ENCODE measurements at regions not wholly inside any gene's neighbourhood (a gene's known extent, or its start where the extent isn't known, plus 50 kb on each side); places are given as distances from the start of the nearest gene placed in this dataset.
"Not testable (repeated sequence)": the region's sequence is repeated elsewhere in the genome, so short reads cannot be mapped to it uniquely, and the experiment has no call there.

- no peak for TF ChIP-seq CTCF (conservative IDR thresholded peaks at IDR 0.05; ENCODE audit: control insufficient read depth, insufficient read depth, low read depth, low read length)
- no peak for DNase-seq (ENCODE audit: low read depth)
- H3K4me3 ChIP-seq (ENCODE audit: control insufficient read depth, low read depth, low read length): no peak overlapping the region
These were observed 504.5 kb upstream of the GALNTL6 start for GRCh38 chr4:171308661-171309060.

- not testable (repeated sequence) for DNase-seq (ENCODE audit: low read depth); H3K4me3 ChIP-seq (ENCODE audit: control insufficient read depth, low read depth, low read length)
These were observed 515.0 kb upstream of the GALNTL6 start for GRCh38 chr4:171298048-171298718.

GRCh38 chr4:171288816-171289432 is 524.3 kb upstream of the GALNTL6 start:
- TF ChIP-seq CTCF (conservative IDR thresholded peaks at IDR 0.05; ENCODE audit: control insufficient read depth, insufficient read depth, low read depth, low read length): no peak
- H3K4me3 ChIP-seq (ENCODE audit: control insufficient read depth, low read depth, low read length): no peak overlapping the region
- no peak for DNase-seq (ENCODE audit: low read depth)

- DNase-seq (ENCODE audit: low read depth): no peak
- H3K4me3 ChIP-seq (ENCODE audit: control insufficient read depth, low read depth, low read length): no peak overlapping the region
- no peak for TF ChIP-seq CTCF (conservative IDR thresholded peaks at IDR 0.05; ENCODE audit: control insufficient read depth, insufficient read depth, low read depth, low read length)
These were observed 531.8 kb upstream of the GALNTL6 start for GRCh38 chr4:171281359-171281758.

GRCh38 chr4:171279131-171279530 is 534.1 kb upstream of the GALNTL6 start:
- no peak for DNase-seq (ENCODE audit: low read depth)
- no peak overlapping the region for H3K4me3 ChIP-seq (ENCODE audit: control insufficient read depth, low read depth, low read length)
- no peak for TF ChIP-seq CTCF (conservative IDR thresholded peaks at IDR 0.05; ENCODE audit: control insufficient read depth, insufficient read depth, low read depth, low read length)

GRCh38 chr4:171266671-171267070 is 546.5 kb upstream of the GALNTL6 start:
- DNase-seq (ENCODE audit: low read depth): no peak
- H3K4me3 ChIP-seq (ENCODE audit: control insufficient read depth, low read depth, low read length): no peak overlapping the region
- no peak for TF ChIP-seq CTCF (conservative IDR thresholded peaks at IDR 0.05; ENCODE audit: control insufficient read depth, insufficient read depth, low read depth, low read length)

GRCh38 chr4:171265190-171265818 is 547.9 kb upstream of the GALNTL6 start:
- TF ChIP-seq CTCF (conservative IDR thresholded peaks at IDR 0.05; ENCODE audit: control insufficient read depth, insufficient read depth, low read depth, low read length): no peak
- DNase-seq (ENCODE audit: low read depth): no peak
- H3K4me3 ChIP-seq (ENCODE audit: control insufficient read depth, low read depth, low read length): no peak overlapping the region
